GM12878 (cell line): ENCODE measurements at regions not wholly inside any gene's neighbourhood (a gene's known extent, or its start where the extent isn't known, plus 50 kb on each side); places are given as distances from the start of the nearest gene placed in this dataset.

Experiments used
- ATAC-seq: fragments of 200-7000 bp; cut with Tn5 transposase; 3 replicates; pipeline ENCODE4 v1.9.1; 2020; ENCODE audit warnings: mild to moderate bottlenecking, moderate library complexity
- BruUV-seq: library from RNA; stranded (reverse); fragments of 400-500 nt; replicated peaks from 2 replicates; lab custom pipeline; 2021; lab: Mats Ljungman, UMichigan
- CTCF ChIA-PET: fragments of 300-600 bp; sonication (Branson Sonifier 250); formaldehyde crosslinking; extraction: SDS; loops from one replicate; lab custom pipeline; 2021; ENCODE audit warnings: inconsistent platforms; lab: Yijun Ruan, JAX
- POLR2A ChIA-PET: fragments of 350-600 bp; formaldehyde crosslinking; extraction: SDS; loops from one replicate; lab custom pipeline; 2021; ENCODE audit warnings: inconsistent platforms; lab: Charles Lee
- RAD21 ChIA-PET: fragments of 300-600 bp; sonication (Branson Sonifier 250); formaldehyde crosslinking; loops from one replicate; lab custom pipeline; 2023; ENCODE audit warnings: antibody characterized with exemption; ENCODE audit not compliant: unreplicated experiment; lab: Charles Lee
- SMC1A ChIA-PET: fragments of 300-600 bp; sonication (Branson Sonifier 250); formaldehyde crosslinking; loops from one replicate; lab custom pipeline; 2023; ENCODE audit not compliant: unreplicated experiment, uncharacterized antibody; lab: Charles Lee
- DNase-seq: peaks from one replicate; pipeline ENCODE4 v3.0.0-alpha.2; 2011; ENCODE audit warnings: low read depth, low spot score
- FAIRE-seq: peaks from 3 replicates; lab custom pipeline; 2011; peaks lifted over from hg19 to GRCh38; lab: Jason Lieb, UNC
- H2AFZ ChIP-seq: 2 replicates; pipeline ENCODE4 v1.6.0; 2011; ENCODE audit warnings: low read depth, low read length, control low read depth; ENCODE audit not compliant: control insufficient read depth
- H3K27ac ChIP-seq: 2 replicates; pipeline ENCODE4 v1.5.1; 2011; ENCODE audit warnings: control low read depth; ENCODE audit not compliant: control insufficient read depth, insufficient read depth
- H3K27me3 ChIP-seq, 2 experiments: replicated peaks in 1 of 2; 2 replicates each; pipeline versions ENCODE4 v1.6.0 to v1.6.1; 2011; ENCODE audit warnings: low read length in 1 of 2; ENCODE audit not compliant: control insufficient read depth in 2 of 2, insufficient read depth in 2 of 2
- H3K36me3 ChIP-seq, 2 experiments: 2 replicates each; pipeline ENCODE4 v1.5.1; 2011; ENCODE audit warnings: low read length in 1 of 2; ENCODE audit not compliant: control insufficient read depth in 2 of 2, insufficient read depth in 2 of 2
- H3K4me1 ChIP-seq: 2 replicates; pipeline ENCODE4 v1.6.1; 2011; ENCODE audit warnings: mild to moderate bottlenecking, low read length, moderate library complexity, mixed read lengths; ENCODE audit not compliant: control insufficient read depth, insufficient read depth
- H3K4me2 ChIP-seq: 2 replicates; pipeline ENCODE4 v1.6.0; 2011; ENCODE audit warnings: control low read depth; ENCODE audit not compliant: control insufficient read depth, insufficient read depth
- H3K4me3 ChIP-seq: fragments of 200-600 bp; sonication (generic); 2 replicates; pipeline ENCODE4 v1.5.1; 2016
- H3K79me2 ChIP-seq: 2 replicates; pipeline ENCODE4 v1.6.0; 2011; ENCODE audit warnings: low read length; ENCODE audit not compliant: control insufficient read depth, insufficient read depth
- H3K9ac ChIP-seq: 2 replicates; pipeline ENCODE4 v1.8.0; 2011; ENCODE audit warnings: low read length, control low read depth, mixed read lengths; ENCODE audit not compliant: control insufficient read depth, insufficient read depth
- H3K9me3 ChIP-seq: replicated peaks from 3 replicates; pipeline ENCODE4 v1.5.1; 2011; ENCODE audit warnings: mild to moderate bottlenecking, low read length; ENCODE audit not compliant: control insufficient read depth, insufficient read depth
- H4K20me1 ChIP-seq: 2 replicates; pipeline ENCODE4 v1.6.0; 2011; ENCODE audit not compliant: control insufficient read depth, insufficient read depth
- CBX3 ChIP-seq: fragments of 200-600 bp; sonication (generic); IDR thresholded peaks from 2 replicates; pipeline ENCODE4 v1.6.1; 2016; ENCODE audit warnings: low read depth, borderline replicate concordance
- CHD1 ChIP-seq: IDR thresholded peaks from 2 replicates; pipeline ENCODE4 v1.6.1; 2012; ENCODE audit warnings: low read depth, low read length, improper control_type of control experiment
- CHD2 ChIP-seq: IDR thresholded peaks from 2 replicates; pipeline ENCODE4 v1.6.1; 2011; ENCODE audit warnings: low read depth, low read length, improper control_type of control experiment, borderline replicate concordance
- LARP7 ChIP-seq: fragments of 450-650 bp; IDR thresholded peaks from 2 replicates; pipeline ENCODE4 v1.6.1; 2017; ENCODE audit warnings: mild to moderate bottlenecking
- MXI1 ChIP-seq: fragments of 150-350 bp; IDR thresholded peaks from 2 replicates; pipeline ENCODE4 v1.6.1; 2011; ENCODE audit warnings: low read depth, mild to moderate bottlenecking, inconsistent platforms, low read length, improper control_type of control experiment
- POLR2A ChIP-seq: IDR thresholded peaks from 2 replicates; pipeline ENCODE4 v1.6.1; 2011; ENCODE audit warnings: low read depth, mild to moderate bottlenecking, low read length
- POLR2AphosphoS2 ChIP-seq: IDR thresholded peaks from 2 replicates; pipeline ENCODE4 v1.6.1; 2011; ENCODE audit warnings: low read depth, mild to moderate bottlenecking, low read length, improper control_type of control experiment, moderate library complexity
- POLR2AphosphoS5 ChIP-seq: IDR thresholded peaks from 2 replicates; pipeline ENCODE4 v1.6.1; 2011; ENCODE audit warnings: mild to moderate bottlenecking, low read length, inconsistent platforms
- PRDM15 ChIP-seq: fragments of 450-650 bp; formaldehyde crosslinking; IDR thresholded peaks from 2 replicates; pipeline ENCODE4 v1.4.0; 2020; ENCODE audit warnings: mild to moderate bottlenecking, moderate library complexity
- USF2 ChIP-seq: IDR thresholded peaks from 2 replicates; pipeline ENCODE4 v1.6.1; 2011; ENCODE audit warnings: low read depth, low read length, improper control_type of control experiment, borderline replicate concordance
- ZNF687 ChIP-seq: fragments of 450-650 bp; IDR thresholded peaks from 2 replicates; pipeline ENCODE4 v1.6.1; 2017; ENCODE audit warnings: mild to moderate bottlenecking, moderate library complexity
- WGBS: methylation state at CpG from one replicate; pipeline ENCODE4 v1.1.6; 2016; ENCODE audit warnings: low lambda C conversion rate; ENCODE audit not compliant: insufficient replicate concordance, insufficient coverage; ENCODE audit errors: missing lambda C conversion rate; 5-methylcytosine and 5-hydroxymethylcytosine counted together
- in situ Hi-C: fragments of 300-500 bp; cut with MboI; formaldehyde crosslinking; loops from 9 replicates; pipeline ENCODE4 v1.14.3; 2018; ENCODE audit warnings: mixed read lengths
- intact Hi-C: fragments of 100-400 bp; cut with micrococcal nuclease; formaldehyde crosslinking; loops from one replicate; pipeline ENCODE4 v1.14.2; 2022; ENCODE audit not compliant: unreplicated experiment

GRCh38 chr14:105855246-105855892 lies 329.0 kb downstream of the TMEM121 start:
- H3K4me1 ChIP-seq, result no peaks in the 10 kb centered on the region; the same call in 1 of the 2 replicates
- H3K4me2 ChIP-seq, result peak overlapping the region; percentile 71
- H3K4me3 ChIP-seq, result peak overlapping the region; percentile 55; the same call in 1 of the 2 replicates
- no peaks in the 10 kb centered on the region for H4K20me1 ChIP-seq
- RAD21 ChIA-PET, result interaction anchor here (5.2 to 9.4 kb wide), 2 partner anchors 416 to 422 kb away, joined by 67 to 119 read pairs; no protein-coding TSS in a partner anchor
- SMC1A ChIA-PET, result interaction anchor here (0.7 to 5.2 kb wide), 2 partner anchors 416 to 422 kb away, joined by 3 to 25 read pairs; no protein-coding TSS in a partner anchor
- BruUV-seq, result TSS peak; percentile 81
- no peak overlapping the region; the same call in 1 of the 2 replicates for H3K9ac ChIP-seq
- FAIRE-seq, result no peak
- in situ Hi-C loops, result loop anchor here (25.0 kb wide), 1 partner anchor 682 kb away; no protein-coding TSS in a partner anchor
- H3K36me3 ChIP-seq, result peaks cover 6 to 81% of the 10 kb centered on the region in 2 experiments
- no CpG with 5 or more reads among the region's 35 CpGs for WGBS
- H2AFZ ChIP-seq, result no peak overlapping the region
- ATAC-seq, result no peak
- no peaks in the 10 kb centered on the region; the same call in 2 of the 3 replicates for H3K9me3 ChIP-seq
- DNase-seq, result no peak
- H3K27me3 ChIP-seq, result no peaks in the 10 kb centered on the region
- intact Hi-C loops, result no loop called here
- POLR2A ChIA-PET, result interaction anchor here (0.6 to 8.5 kb wide), 2 partner anchors 42 to 414 kb away, joined by 3 to 88 read pairs; no protein-coding TSS in a partner anchor
- CTCF ChIA-PET, result interaction anchor here (0.6 to 5.4 kb wide), 4 partner anchors 8 to 454 kb away, joined by 3 to 39 read pairs (median 6); no protein-coding TSS in a partner anchor
- peaks cover 58% of the 10 kb centered on the region for H3K79me2 ChIP-seq
- no peak overlapping the region for H3K27ac ChIP-seq
- TF ChIP-seq CHD2, result peak; percentile 18; the same call in 1 of the 2 replicates
- peak; percentile 78 for TF ChIP-seq MXI1
- peak; percentile 42 for TF ChIP-seq ZNF687
- TF ChIP-seq POLR2A, result peak; percentile 1; the same call in 1 of the 2 replicates
- TF ChIP-seq USF2, result no peak
- 0 out of 2 replicates have a peak, but pooled peaks have one; percentile 28 for TF ChIP-seq CHD1
- peak; percentile 15; the same call in 1 of the 2 replicates for TF ChIP-seq LARP7
- peak; percentile 56; the same call in 1 of the 2 replicates for TF ChIP-seq PRDM15 (CRISPR knock-in tag)
- peak; percentile 80 for TF ChIP-seq POLR2AphosphoS5
- TF ChIP-seq POLR2AphosphoS2, result peak; percentile 93; the same call in 1 of the 2 replicates
- TF ChIP-seq CBX3, result no peak
